ENCODE measurements at regions not wholly inside any gene's neighbourhood (a gene's known extent, or its start where the extent isn't known, plus 50 kb on each side); places are given as distances from the start of the nearest gene placed in this dataset.

- H3K36me3 ChIP-seq (ENCODE audit: control insufficient read depth in 2 of 2, extremely low read depth in 1 of 2, insufficient read depth in 2 of 2, low read length in 2 of 2): no peaks in the 10 kb centered on the region
- H3K9me1 ChIP-seq (replicated peaks; ENCODE audit: control insufficient read depth, extremely low read depth, insufficient read depth, low read length): no peaks in the 10 kb centered on the region
These were observed 67.8 kb upstream of the TAF11L2 start for GRCh38 chr5:17430241-17430640.

More at GRCh38 chr5:17430241-17430640, 67.8 kb upstream of the TAF11L2 start:
- Histone ChIP-seq H2AFZ (ENCODE audit: low read depth, low read length) (no peak overlapping the region), H3K4me1 (ENCODE audit: control insufficient read depth, extremely low read depth, insufficient read depth, low read length) (no peaks in the 10 kb centered on the region), H3K9me3 (replicated peaks; ENCODE audit: control insufficient read depth, insufficient read depth, low read length) (no peaks in the 10 kb centered on the region), H4K20me1 (replicated peaks; ENCODE audit: control insufficient read depth, extremely low read depth, insufficient read depth, low read length) (no peaks in the 10 kb centered on the region), H3K27me3 (ENCODE audit: control insufficient read depth in 2 of 2, insufficient read depth in 2 of 2, low read length in 2 of 2) (peaks cover 2% of the 10 kb centered on the region in 2 experiments), H3K27ac (ENCODE audit: insufficient read depth, low read depth, low read length) (no peak overlapping the region), H3K79me2 (ENCODE audit: control insufficient read depth, insufficient read depth, low read length) (no peaks in the 10 kb centered on the region), H3K4me3 (replicated peaks in 1 of 3; ENCODE audit: insufficient read depth in 1 of 3, low read depth in 1 of 3, low read length in 3 of 3) (no peak overlapping the region), H3K4me2 (ENCODE audit: insufficient read depth, low read length) (no peak overlapping the region), H3K9ac (replicated peaks; ENCODE audit: extremely low read depth, insufficient read depth, low read length) (no peak overlapping the region)
- no peak for DNase-seq (ENCODE audit: low read depth, low spot score)
- no peak for FAIRE-seq
- dilution Hi-C loops (cut with MboI; ENCODE audit: extremely low pct_ligation_motif_present, low sequenced_read_pairs): no loop called here
- intact Hi-C loops (cut with micrococcal nuclease): no loop called here
- ChIA-PET CTCF (no interaction called here), POLR2A (no interaction called here)
- TF ChIP-seq POLR2AphosphoS5 (IDR thresholded peaks at IDR 0.05; ENCODE audit: insufficient read depth, low read depth, low read length) (no peak), CTCF (IDR thresholded peaks at IDR 0.05; ENCODE audit: extremely low read depth in 1 of 2, insufficient read depth in 1 of 2, low read depth in 1 of 2, low read length in 2 of 2) (no peak), JUN (IDR thresholded peaks at IDR 0.05; ENCODE audit: borderline replicate concordance, insufficient read depth, insufficient read length, low read depth) (no peak), FOS (IDR thresholded peaks at IDR 0.05; ENCODE audit: borderline replicate concordance, insufficient read depth, low read length) (no peak), MAX (IDR thresholded peaks at IDR 0.05; ENCODE audit: insufficient read depth, insufficient read length) (no peak), POLR2A (IDR thresholded peaks at IDR 0.05; ENCODE audit: low read depth, low read length) (no peak)
- no TSS peak for BruUV-seq (replicated peaks)
